HepG2 (cell line): ENCODE measurements at regions not wholly inside any gene's neighbourhood (a gene's known extent, or its start where the extent isn't known, plus 50 kb on each side); places are given as distances from the start of the nearest gene placed in this dataset.

Experiments used
- MXI1 ChIP-seq: IDR thresholded peaks from 3 replicates; pipeline ENCODE4 v1.6.1; 2012; ENCODE audit warnings: low read depth, low read length, inconsistent platforms, borderline replicate concordance
- TAF1 ChIP-seq: sonication (generic); formaldehyde crosslinking; IDR thresholded peaks from 2 replicates; pipeline ENCODE4 v1.4.0; 2020; ENCODE audit warnings: missing genetic modification reagents
- ZFX ChIP-seq: sonication (generic); formaldehyde crosslinking; IDR thresholded peaks from 2 replicates; pipeline ENCODE4 v1.4.0; 2020; ENCODE audit warnings: mild to moderate bottlenecking, low read depth, missing genetic modification reagents, moderate library complexity
- ZNF10 ChIP-seq: sonication (generic); formaldehyde crosslinking; IDR thresholded peaks from 2 replicates; pipeline ENCODE4 v1.4.0; 2020; ENCODE audit warnings: mild to moderate bottlenecking, low read depth, missing genetic modification reagents, borderline replicate concordance
- ZNF24 ChIP-seq: fragments of 450-650 bp; IDR thresholded peaks from 2 replicates; pipeline ENCODE4 v1.6.1; 2017; ENCODE audit warnings: antibody characterized with exemption, mild to moderate bottlenecking
- TF ChIP-seq, protein P1 (sequence below), 2 experiments: fragments of 450-650 bp in 1 of 2; sonication (generic) in 1 of 2; formaldehyde crosslinking in 1 of 2; IDR thresholded peaks; 2 replicates each; pipeline versions ENCODE4 v1.6.1 to v1.8.0; 2016 to 2022; ENCODE audit warnings: antibody characterized with exemption in 1 of 2, mild to moderate bottlenecking in 1 of 2, missing genetic modification reagents in 1 of 2
- TF ChIP-seq, protein P2 (sequence below): sonication (generic); formaldehyde crosslinking; IDR thresholded peaks from 2 replicates; pipeline ENCODE4 v1.4.0; 2020; ENCODE audit warnings: missing genetic modification reagents

DNA sequence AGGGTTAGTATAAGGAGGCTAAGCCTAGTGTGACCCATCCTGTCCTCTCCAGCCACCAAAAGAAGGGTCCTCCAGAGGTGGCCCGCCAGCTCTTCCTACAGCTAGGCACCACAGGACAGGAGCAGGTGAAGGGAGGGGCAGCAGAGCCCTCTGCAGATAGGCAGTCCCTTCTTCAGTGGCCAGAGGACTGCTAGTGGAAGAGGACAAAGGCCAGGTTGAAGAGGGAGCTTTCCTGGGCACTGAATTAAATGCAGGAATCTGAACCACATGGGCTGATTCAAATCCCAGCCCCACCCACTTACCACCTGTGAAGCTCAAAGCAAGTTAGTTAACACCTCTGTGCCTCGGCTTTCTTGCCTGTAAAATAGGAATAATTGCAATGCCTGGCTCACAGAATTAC is 409.5 kb downstream of the NXPE2 start:
- TF ChIP-seq, protein P1, sequence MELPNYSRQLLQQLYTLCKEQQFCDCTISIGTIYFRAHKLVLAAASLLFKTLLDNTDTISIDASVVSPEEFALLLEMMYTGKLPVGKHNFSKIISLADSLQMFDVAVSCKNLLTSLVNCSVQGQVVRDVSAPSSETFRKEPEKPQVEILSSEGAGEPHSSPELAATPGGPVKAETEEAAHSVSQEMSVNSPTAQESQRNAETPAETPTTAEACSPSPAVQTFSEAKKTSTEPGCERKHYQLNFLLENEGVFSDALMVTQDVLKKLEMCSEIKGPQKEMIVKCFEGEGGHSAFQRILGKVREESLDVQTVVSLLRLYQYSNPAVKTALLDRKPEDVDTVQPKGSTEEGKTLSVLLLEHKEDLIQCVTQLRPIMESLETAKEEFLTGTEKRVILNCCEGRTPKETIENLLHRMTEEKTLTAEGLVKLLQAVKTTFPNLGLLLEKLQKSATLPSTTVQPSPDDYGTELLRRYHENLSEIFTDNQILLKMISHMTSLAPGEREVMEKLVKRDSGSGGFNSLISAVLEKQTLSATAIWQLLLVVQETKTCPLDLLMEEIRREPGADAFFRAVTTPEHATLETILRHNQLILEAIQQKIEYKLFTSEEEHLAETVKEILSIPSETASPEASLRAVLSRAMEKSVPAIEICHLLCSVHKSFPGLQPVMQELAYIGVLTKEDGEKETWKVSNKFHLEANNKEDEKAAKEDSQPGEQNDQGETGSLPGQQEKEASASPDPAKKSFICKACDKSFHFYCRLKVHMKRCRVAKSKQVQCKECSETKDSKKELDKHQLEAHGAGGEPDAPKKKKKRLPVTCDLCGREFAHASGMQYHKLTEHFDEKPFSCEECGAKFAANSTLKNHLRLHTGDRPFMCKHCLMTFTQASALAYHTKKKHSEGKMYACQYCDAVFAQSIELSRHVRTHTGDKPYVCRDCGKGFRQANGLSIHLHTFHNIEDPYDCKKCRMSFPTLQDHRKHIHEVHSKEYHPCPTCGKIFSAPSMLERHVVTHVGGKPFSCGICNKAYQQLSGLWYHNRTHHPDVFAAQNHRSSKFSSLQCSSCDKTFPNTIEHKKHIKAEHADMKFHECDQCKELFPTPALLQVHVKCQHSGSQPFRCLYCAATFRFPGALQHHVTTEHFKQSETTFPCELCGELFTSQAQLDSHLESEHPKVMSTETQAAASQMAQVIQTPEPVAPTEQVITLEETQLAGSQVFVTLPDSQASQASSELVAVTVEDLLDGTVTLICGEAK (IDR thresholded peaks at IDR 0.05): no peak
- TF ChIP-seq, protein P1 (CRISPR knock-in tag; IDR thresholded peaks at IDR 0.05): no peak
- TF ChIP-seq ZNF24: no peak
- TF ChIP-seq TAF1 (CRISPR knock-in tag): no peak
- TF ChIP-seq MXI1: no peak
- no peak for TF ChIP-seq ZFX (CRISPR knock-in tag)
- TF ChIP-seq ZNF10 (CRISPR knock-in tag): no peak
- TF ChIP-seq, protein P2, sequence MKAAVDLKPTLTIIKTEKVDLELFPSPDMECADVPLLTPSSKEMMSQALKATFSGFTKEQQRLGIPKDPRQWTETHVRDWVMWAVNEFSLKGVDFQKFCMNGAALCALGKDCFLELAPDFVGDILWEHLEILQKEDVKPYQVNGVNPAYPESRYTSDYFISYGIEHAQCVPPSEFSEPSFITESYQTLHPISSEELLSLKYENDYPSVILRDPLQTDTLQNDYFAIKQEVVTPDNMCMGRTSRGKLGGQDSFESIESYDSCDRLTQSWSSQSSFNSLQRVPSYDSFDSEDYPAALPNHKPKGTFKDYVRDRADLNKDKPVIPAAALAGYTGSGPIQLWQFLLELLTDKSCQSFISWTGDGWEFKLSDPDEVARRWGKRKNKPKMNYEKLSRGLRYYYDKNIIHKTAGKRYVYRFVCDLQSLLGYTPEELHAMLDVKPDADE: no peak
